T-cell (primary cell): ENCODE measurements at regions not wholly inside any gene's neighbourhood (a gene's known extent, or its start where the extent isn't known, plus 50 kb on each side); places are given as distances from the start of the nearest gene placed in this dataset.
"Not testable (repeated sequence)": the region's sequence is repeated elsewhere in the genome, so short reads cannot be mapped to it uniquely, and the experiment has no call there.

Experiments used
- ATAC-seq, 4 experiments: fragments of 200-7000 bp in 3 of 4; fragments of 150-1000 bp in 1 of 4; cut with Tn5 transposase; replicated peaks in 1 of 4; 1 replicate in 3 of 4; 2 replicates in 1 of 4; pipeline ENCODE4 v1.10.0; 2021; ENCODE audit warnings: moderate library complexity in 3 of 4, mild to moderate bottlenecking in 2 of 4, moderate number of reproducible peaks in 1 of 4
- CTCF ChIA-PET, 2 donors: fragments of 300-600 bp; sonication (Branson Sonifier 250); formaldehyde crosslinking; loops; one replicate each; lab custom pipeline; 2022; ENCODE audit warnings: antibody characterized with exemption in 2 of 2; lab: Charles Lee
- POLR2A ChIA-PET, 2 donors: fragments of 300-600 bp; sonication (Branson Sonifier 250); formaldehyde crosslinking; loops; one replicate each; lab custom pipeline; 2022; ENCODE audit warnings: antibody characterized with exemption in 2 of 2; lab: Charles Lee
- DNase-seq, 35 experiments: peaks; one replicate each; pipeline versions ENCODE4 v3.0.0 to v3.0.0-alpha.2; 2013 to 2023
- H3K27ac ChIP-seq: one replicate; pipeline ENCODE4 v1.5.1; 2013; ENCODE audit warnings: low read length
- H3K27me3 ChIP-seq, 2 experiments: replicated peaks in 1 of 2; 1 replicate in 1 of 2; 2 replicates in 1 of 2; pipeline versions ENCODE4 v1.6.1 to v1.7.0; 2013; ENCODE audit warnings: low read length in 1 of 2, mixed read lengths in 1 of 2; ENCODE audit not compliant: control insufficient read depth in 2 of 2, insufficient read depth in 2 of 2; ENCODE audit errors: extremely low read depth in 1 of 2
- H3K36me3 ChIP-seq, 2 donors: 1 replicate in 1 of 2; 2 replicates in 1 of 2; pipeline versions ENCODE4 v1.6.1 to v1.7.0; 2013; ENCODE audit warnings: low read length in 1 of 2; ENCODE audit not compliant: control insufficient read depth in 2 of 2, insufficient read depth in 1 of 2; ENCODE audit errors: extremely low read depth in 1 of 2
- H3K4me1 ChIP-seq, 2 experiments: 1 replicate in 1 of 2; 2 replicates in 1 of 2; pipeline versions ENCODE4 v1.6.1 to v1.7.0; 2013; ENCODE audit warnings: low read length in 2 of 2, mixed read lengths in 1 of 2; ENCODE audit not compliant: insufficient read depth in 2 of 2, control insufficient read depth in 1 of 2; ENCODE audit errors: extremely low read depth in 1 of 2
- H3K4me3 ChIP-seq, 2 donors: 1 replicate in 1 of 2; 2 replicates in 1 of 2; pipeline versions ENCODE4 v1.5.1 to v1.7.0; 2013; ENCODE audit warnings: mild to moderate bottlenecking in 2 of 2, low read length in 1 of 2, moderate library complexity in 1 of 2; ENCODE audit not compliant: control insufficient read depth in 1 of 2; ENCODE audit errors: extremely low read depth in 1 of 2
- H3K9me3 ChIP-seq: 2 replicates; pipeline ENCODE4 v1.7.0; 2013
- H3K27ac Mint-ChIP-seq, 2 donors: one replicate each; pipeline ENCODE4 v1.8.0; 2020 to 2021; ENCODE audit warnings: mild to moderate bottlenecking in 2 of 2, mixed read lengths in 2 of 2
- H3K27me3 Mint-ChIP-seq, 2 donors: one replicate each; pipeline ENCODE4 v1.8.0; 2021 to 2022; ENCODE audit warnings: mixed read lengths in 2 of 2
- H3K36me3 Mint-ChIP-seq: one replicate; pipeline ENCODE4 v1.8.0; 2021; ENCODE audit warnings: mixed read lengths
- H3K4me1 Mint-ChIP-seq, 3 donors: one replicate each; pipeline ENCODE4 v1.8.0; 2020 to 2022; ENCODE audit warnings: mixed read lengths in 3 of 3, mild to moderate bottlenecking in 1 of 3
- H3K4me3 Mint-ChIP-seq, 3 donors: one replicate each; pipeline ENCODE4 v1.8.0; 2020 to 2022; ENCODE audit warnings: mild to moderate bottlenecking in 3 of 3, mixed read lengths in 3 of 3, moderate library complexity in 3 of 3
- H3K9me3 Mint-ChIP-seq, 3 donors: one replicate each; pipeline ENCODE4 v1.8.0; 2020 to 2022; ENCODE audit warnings: mixed read lengths in 3 of 3
- WGBS: methylation state at CpG from one replicate; pipeline ENCODE4 v1.1.5; 2013; ENCODE audit warnings: missing lambda C conversion rate; ENCODE audit not compliant: insufficient coverage; 5-methylcytosine and 5-hydroxymethylcytosine counted together

GRCh38 chr16:77502448-77502847, 67.6 kb upstream of the ADAMTS18 start:
- peaks cover 0 to 3% (median 0%) of the 10 kb centered on the region in 3 donors for H3K9me3 Mint-ChIP-seq
- no peak overlapping the region for H3K27ac Mint-ChIP-seq
- Histone ChIP-seq H3K27me3 (no peaks in the 10 kb centered on the region), H3K4me1 (no peaks in the 10 kb centered on the region), H3K27ac (no peak overlapping the region), H3K36me3 (no peaks in the 10 kb centered on the region), H3K4me3 (no peak overlapping the region), H3K9me3 (no peaks in the 10 kb centered on the region)
- DNase-seq = no peak
- no peak for ATAC-seq
- no peak overlapping the region for H3K4me3 Mint-ChIP-seq
- no peaks in the 10 kb centered on the region for H3K4me1 Mint-ChIP-seq
- ChIA-PET CTCF (no interaction called here), POLR2A (no interaction called here)
- peaks cover 0 to 16% of the 10 kb centered on the region in 2 donors for H3K27me3 Mint-ChIP-seq
- WGBS = 80% methylated on average over 1 of the region's 6 CpGs
- H3K36me3 Mint-ChIP-seq = no peaks in the 10 kb centered on the region

GRCh38 chr16:77506492-77506891, 71.7 kb upstream of the ADAMTS18 start:
- WGBS = no CpG with 5 or more reads among the region's 2 CpGs
- DNase-seq, POLR2A ChIA-PET, H3K36me3 Mint-ChIP-seq, H3K27me3 ChIP-seq, H3K9me3 Mint-ChIP-seq, H3K36me3 ChIP-seq, H3K27ac Mint-ChIP-seq, H3K9me3 ChIP-seq, H3K4me3 Mint-ChIP-seq, H3K4me3 ChIP-seq, CTCF ChIA-PET, H3K27ac ChIP-seq, H3K4me1 ChIP-seq, ATAC-seq, H3K4me1 Mint-ChIP-seq: not testable (repeated sequence)
- H3K27me3 Mint-ChIP-seq = peaks cover 0 to 18% of the 10 kb centered on the region in 2 donors

GRCh38 chr16:77509051-77509450, 74.2 kb upstream of the ADAMTS18 start:
- ChIA-PET POLR2A (no interaction called here), CTCF (no interaction called here)
- Histone ChIP-seq H3K9me3 (no peaks in the 10 kb centered on the region), H3K4me3 (no peak overlapping the region), H3K27me3 (no peaks in the 10 kb centered on the region), H3K27ac (no peak overlapping the region), H3K36me3 (no peaks in the 10 kb centered on the region), H3K4me1 (no peaks in the 10 kb centered on the region)
- DNase-seq (no peak), ATAC-seq (no peak)
- Mint-ChIP-seq H3K4me3 (no peak overlapping the region), H3K4me1 (no peaks in the 10 kb centered on the region), H3K36me3 (no peaks in the 10 kb centered on the region), H3K27me3 (peaks cover 0 to 18% of the 10 kb centered on the region in 2 donors), H3K9me3 (no peaks in the 10 kb centered on the region), H3K27ac (no peak overlapping the region)
- WGBS = no CpG with 5 or more reads among the region's 5 CpGs

- no peak overlapping the region for H3K27ac ChIP-seq
- POLR2A ChIA-PET = no interaction called here
- H3K4me3 Mint-ChIP-seq = no peak overlapping the region
- H3K27me3 ChIP-seq = no peaks in the 10 kb centered on the region
- no peak overlapping the region for H3K27ac Mint-ChIP-seq
- H3K36me3 Mint-ChIP-seq = no peaks in the 10 kb centered on the region
- 31% methylated on average over 6 of the region's 6 CpGs for WGBS
- H3K9me3 ChIP-seq = no peaks in the 10 kb centered on the region
- H3K36me3 ChIP-seq = no peaks in the 10 kb centered on the region
- ATAC-seq (no peak), DNase-seq (no peak)
- CTCF ChIA-PET = no interaction called here
- no peaks in the 10 kb centered on the region for H3K9me3 Mint-ChIP-seq
- peaks cover 0 to 18% of the 10 kb centered on the region in 2 donors for H3K27me3 Mint-ChIP-seq
- H3K4me1 Mint-ChIP-seq = no peaks in the 10 kb centered on the region
- no peak overlapping the region for H3K4me3 ChIP-seq
- no peaks in the 10 kb centered on the region for H3K4me1 ChIP-seq
Observed at GRCh38 chr16:77509796-77510195, 75.0 kb upstream of the ADAMTS18 start.

GRCh38 chr16:77511053-77511452, 76.2 kb upstream of the ADAMTS18 start:
- POLR2A ChIA-PET = no interaction called here
- Mint-ChIP-seq H3K27me3 (peaks cover 0 to 18% of the 10 kb centered on the region in 2 donors), H3K4me1 (no peaks in the 10 kb centered on the region), H3K27ac (no peak overlapping the region), H3K9me3 (no peaks in the 10 kb centered on the region), H3K36me3 (no peaks in the 10 kb centered on the region), H3K4me3 (no peak overlapping the region)
- Histone ChIP-seq H3K27me3 (no peaks in the 10 kb centered on the region), H3K4me3 (no peak overlapping the region), H3K36me3 (no peaks in the 10 kb centered on the region), H3K27ac (no peak overlapping the region), H3K9me3 (no peaks in the 10 kb centered on the region), H3K4me1 (no peaks in the 10 kb centered on the region)
- no CpG with 5 or more reads among the region's 5 CpGs for WGBS
- CTCF ChIA-PET = interaction anchor here in 1 of 2 donors (0.7 kb wide), 1 partner anchor 496 kb away, joined by 3 read pairs; no protein-coding TSS in a partner anchor
- no peak for DNase-seq
- no peak for ATAC-seq

GRCh38 chr16:77514500-77515220, 79.8 kb upstream of the ADAMTS18 start:
- WGBS = 53% methylated on average over 4 of the region's 5 CpGs
- Mint-ChIP-seq H3K36me3 (no peaks in the 10 kb centered on the region), H3K27me3 (peaks cover 6 to 11% of the 10 kb centered on the region in 2 donors), H3K27ac (no peak overlapping the region), H3K4me3 (no peak overlapping the region), H3K4me1 (no peaks in the 10 kb centered on the region), H3K9me3 (no peaks in the 10 kb centered on the region)
- no peak overlapping the region for H3K4me3 ChIP-seq
- H3K27ac ChIP-seq = no peak overlapping the region
- H3K4me1 ChIP-seq = no peaks in the 10 kb centered on the region
- H3K36me3 ChIP-seq = no peaks in the 10 kb centered on the region
- DNase-seq (no peak), ATAC-seq (no peak)
- H3K9me3 ChIP-seq = no peaks in the 10 kb centered on the region
- H3K27me3 ChIP-seq = no peaks in the 10 kb centered on the region
- ChIA-PET CTCF (no interaction called here), POLR2A (no interaction called here)
